ENCODE measurements at regions not wholly inside any gene's neighbourhood (a gene's known extent, or its start where the extent isn't known, plus 50 kb on each side); places are given as distances from the start of the nearest gene placed in this dataset.
"Not testable (repeated sequence)": the region's sequence is repeated elsewhere in the genome, so short reads cannot be mapped to it uniquely, and the experiment has no call there.

- 19% methylated on average over 9 of the region's 9 CpGs for WGBS (ENCODE audit: low lambda C conversion rate, missing lambda C conversion rate)
Measured at GRCh38 chr4:183008492-183008891, 90.6 kb upstream of the WWC2 start.

GRCh38 chr4:183004370-183004769 lies 87.2 kb upstream of the DCTD start:
- H3K79me2 ChIP-seq; H3K27ac ChIP-seq; H3K36me3 ChIP-seq (replicated peaks; ENCODE audit: insufficient read depth, low read depth); H3K9me2 ChIP-seq (replicated peaks; ENCODE audit: insufficient read depth); H3K4me3 ChIP-seq; DNase-seq (ENCODE audit: low spot score); H3K4me1 ChIP-seq (ENCODE audit: insufficient read depth); H2AFZ ChIP-seq; H4K20me1 ChIP-seq (ENCODE audit: insufficient read depth, poor library complexity, severe bottlenecking); H3K9me3 ChIP-seq (ENCODE audit: low read depth); H3K4me2 ChIP-seq: not testable (repeated sequence)
- peaks cover 20% of the 10 kb centered on the region for H3K27me3 ChIP-seq

More at GRCh38 chr4:183008492-183008891, 90.6 kb upstream of the WWC2 start:
- Histone ChIP-seq H3K9me3 (ENCODE audit: low read depth) (no peaks in the 10 kb centered on the region), H3K27me3 (peaks cover 35% of the 10 kb centered on the region), H3K4me3 (no peak overlapping the region), H4K20me1 (ENCODE audit: insufficient read depth, poor library complexity, severe bottlenecking) (no peaks in the 10 kb centered on the region), H3K27ac (no peak overlapping the region), H3K4me1 (ENCODE audit: insufficient read depth) (no peaks in the 10 kb centered on the region), H3K9me2 (replicated peaks; ENCODE audit: insufficient read depth) (no peaks in the 10 kb centered on the region), H3K36me3 (replicated peaks; ENCODE audit: insufficient read depth, low read depth) (no peaks in the 10 kb centered on the region), H2AFZ (no peak overlapping the region), H3K79me2 (no peaks in the 10 kb centered on the region), H3K4me2 (no peak overlapping the region)
- TF ChIP-seq CTCF (IDR thresholded peaks at IDR 0.05; ENCODE audit: poor library complexity), result no peak
- DNase-seq (ENCODE audit: low spot score), result no peak

GRCh38 chr4:182994171-182994570 lies 77.0 kb upstream of the DCTD start:
- Histone ChIP-seq H3K4me3 (no peak overlapping the region), H3K27me3 (no peaks in the 10 kb centered on the region), H3K4me1 (ENCODE audit: insufficient read depth) (no peaks in the 10 kb centered on the region), H3K27ac (no peak overlapping the region), H2AFZ (no peak overlapping the region), H4K20me1 (ENCODE audit: insufficient read depth, poor library complexity, severe bottlenecking) (no peaks in the 10 kb centered on the region), H3K4me2 (no peak overlapping the region), H3K9me3 (ENCODE audit: low read depth) (no peaks in the 10 kb centered on the region), H3K9me2 (replicated peaks; ENCODE audit: insufficient read depth) (no peaks in the 10 kb centered on the region), H3K36me3 (replicated peaks; ENCODE audit: insufficient read depth, low read depth) (no peaks in the 10 kb centered on the region), H3K79me2 (no peaks in the 10 kb centered on the region)
- WGBS (ENCODE audit: low lambda C conversion rate, missing lambda C conversion rate), result 80% methylated on average over 1 of the region's 1 CpG
- no peak for TF ChIP-seq CTCF (IDR thresholded peaks at IDR 0.05; ENCODE audit: poor library complexity)
- TF ChIP-seq EZH2 (IDR thresholded peaks at IDR 0.05; ENCODE audit: borderline replicate concordance), result no peak
- TF ChIP-seq EZH2phosphoT487 (IDR thresholded peaks at IDR 0.05; ENCODE audit: low read depth, severe bottlenecking, unreplicated experiment), result no peak
- DNase-seq (ENCODE audit: low spot score), result no peak

GRCh38 chr4:182978152-182978827 lies 61.1 kb upstream of the DCTD start:
- WGBS (ENCODE audit: low lambda C conversion rate, missing lambda C conversion rate), result 94% methylated on average over 8 of the region's 8 CpGs
- H3K9me2 ChIP-seq (replicated peaks; ENCODE audit: insufficient read depth), result no peaks in the 10 kb centered on the region
- no peaks in the 10 kb centered on the region for H3K27me3 ChIP-seq
- no peaks in the 10 kb centered on the region for H3K36me3 ChIP-seq (replicated peaks; ENCODE audit: insufficient read depth, low read depth)
- TF ChIP-seq EZH2phosphoT487 (IDR thresholded peaks at IDR 0.05; ENCODE audit: low read depth, severe bottlenecking, unreplicated experiment) (no peak), CTCF (IDR thresholded peaks at IDR 0.05; ENCODE audit: poor library complexity) (no peak), EZH2 (IDR thresholded peaks at IDR 0.05; ENCODE audit: borderline replicate concordance) (no peak)
- no peaks in the 10 kb centered on the region for H3K4me1 ChIP-seq (ENCODE audit: insufficient read depth)
- H4K20me1 ChIP-seq (ENCODE audit: insufficient read depth, poor library complexity, severe bottlenecking), result no peaks in the 10 kb centered on the region
- no peak overlapping the region for H3K4me2 ChIP-seq
- H3K4me3 ChIP-seq, result no peak overlapping the region
- H3K79me2 ChIP-seq, result no peaks in the 10 kb centered on the region
- H2AFZ ChIP-seq, result no peak overlapping the region
- H3K9me3 ChIP-seq (ENCODE audit: low read depth), result no peaks in the 10 kb centered on the region
- no peak overlapping the region for H3K27ac ChIP-seq
- no peak for DNase-seq (ENCODE audit: low spot score)
